WTC11 (cell line): ENCODE measurements at regions not wholly inside any gene's neighbourhood (a gene's known extent, or its start where the extent isn't known, plus 50 kb on each side); places are given as distances from the start of the nearest gene placed in this dataset.

Experiments used
- ATAC-seq: fragments of 200-7000 bp; cut with Tn5 transposase; 2 replicates; pipeline ENCODE4 v1.10.0; 2021; ENCODE audit warnings: mild to moderate bottlenecking, moderate library complexity
- CTCF ChIA-PET: fragments of 300-600 bp; sonication (Branson Sonifier 250); formaldehyde crosslinking; loops from one replicate; lab custom pipeline; 2021; ENCODE audit warnings: antibody characterized with exemption; lab: Charles Lee
- POLR2A ChIA-PET: fragments of 350-600 bp; sonication (Branson Sonifier 250); formaldehyde crosslinking; loops from one replicate; lab custom pipeline; 2021; ENCODE audit warnings: antibody characterized with exemption; lab: Charles Lee
- DNase-seq: peaks from one replicate; pipeline ENCODE4 v3.0.0; 2021; ENCODE audit warnings: low spot score
- H3K27ac Mint-ChIP-seq: 2 replicates; pipeline ENCODE4 v1.8.0; 2021; ENCODE audit warnings: mixed read lengths
- H3K27me3 Mint-ChIP-seq: 2 replicates; pipeline ENCODE4 v1.8.0; 2021; ENCODE audit warnings: low read depth, mild to moderate bottlenecking, moderate library complexity, mixed read lengths
- H3K36me3 Mint-ChIP-seq: 2 replicates; pipeline ENCODE4 v1.8.0; 2021; ENCODE audit warnings: mixed read lengths
- H3K4me1 Mint-ChIP-seq: 2 replicates; pipeline ENCODE4 v1.8.0; 2022; ENCODE audit warnings: mixed read lengths
- H3K4me3 Mint-ChIP-seq: 2 replicates; pipeline ENCODE4 v1.8.0; 2021; ENCODE audit warnings: mild to moderate bottlenecking, moderate library complexity, mixed read lengths
- H3K9me3 Mint-ChIP-seq: 2 replicates; pipeline ENCODE4 v1.8.0; 2021; ENCODE audit warnings: mixed read lengths
- ATF3 ChIP-seq: sonication (generic); formaldehyde crosslinking; conservative IDR thresholded peaks from 2 replicates; pipeline ENCODE4 v1.8.1; 2022; ENCODE audit warnings: mild to moderate bottlenecking, missing genetic modification reagents
- ATF6 ChIP-seq: sonication (generic); formaldehyde crosslinking; IDR thresholded peaks from 2 replicates; pipeline ENCODE4 v1.8.1; 2023; ENCODE audit warnings: mild to moderate bottlenecking, missing genetic modification reagents
- ERG ChIP-seq: fragments of 250-450 bp; sonication (Bioruptor Pico); IDR thresholded peaks from 2 replicates; pipeline ENCODE4 v1.8.0; 2021; ENCODE audit warnings: mild to moderate bottlenecking
- ETV6 ChIP-seq: sonication (generic); formaldehyde crosslinking; IDR thresholded peaks from 2 replicates; pipeline ENCODE4 v1.8.1; 2022; ENCODE audit warnings: mild to moderate bottlenecking, missing genetic modification reagents
- HMGA2 ChIP-seq: fragments of 250-450 bp; sonication (Bioruptor Pico); IDR thresholded peaks from 2 replicates; pipeline ENCODE4 v1.4.0; 2021; ENCODE audit warnings: mild to moderate bottlenecking, moderate library complexity
- IRF1 ChIP-seq: sonication (generic); formaldehyde crosslinking; IDR thresholded peaks from 2 replicates; pipeline ENCODE4 v1.8.0; 2023; ENCODE audit warnings: missing genetic modification reagents
- JUN ChIP-seq: sonication (generic); formaldehyde crosslinking; IDR thresholded peaks from 2 replicates; pipeline ENCODE4 v1.8.0; 2023; ENCODE audit warnings: mild to moderate bottlenecking, missing genetic modification reagents
- MLX ChIP-seq: sonication (generic); formaldehyde crosslinking; IDR thresholded peaks from 2 replicates; pipeline ENCODE4 v1.8.1; 2023; ENCODE audit warnings: mild to moderate bottlenecking, missing genetic modification reagents, moderate library complexity
- MXD4 ChIP-seq: fragments of 250-450 bp; sonication (Bioruptor Pico); IDR thresholded peaks from 2 replicates; pipeline ENCODE4 v1.8.0; 2021; ENCODE audit warnings: mild to moderate bottlenecking, moderate library complexity, borderline replicate concordance
- RELA ChIP-seq: sonication (generic); formaldehyde crosslinking; IDR thresholded peaks from 2 replicates; pipeline ENCODE4 v1.8.1; 2022; ENCODE audit warnings: missing genetic modification reagents, mild to moderate bottlenecking, borderline replicate concordance
- SOX15 ChIP-seq: fragments of 250-450 bp; sonication (Bioruptor Pico); IDR thresholded peaks from 2 replicates; pipeline ENCODE4 v1.9.0; 2021; ENCODE audit warnings: mild to moderate bottlenecking
- SP1 ChIP-seq: sonication (generic); formaldehyde crosslinking; conservative IDR thresholded peaks from 2 replicates; pipeline ENCODE4 v1.8.1; 2022; ENCODE audit warnings: missing genetic modification reagents
- USF2 ChIP-seq: sonication (generic); formaldehyde crosslinking; IDR thresholded peaks from 2 replicates; pipeline ENCODE4 v1.8.1; 2023; ENCODE audit warnings: mild to moderate bottlenecking, missing genetic modification reagents, moderate library complexity
- ZNF263 ChIP-seq: sonication (generic); formaldehyde crosslinking; IDR thresholded peaks from 2 replicates; pipeline ENCODE4 v1.8.1; 2022; ENCODE audit warnings: low read depth, mild to moderate bottlenecking, moderate library complexity, missing genetic modification reagents
- ZNF317 ChIP-seq: sonication (generic); formaldehyde crosslinking; IDR thresholded peaks from 2 replicates; pipeline ENCODE4 v1.8.1; 2023; ENCODE audit warnings: low read depth, mild to moderate bottlenecking, moderate library complexity, missing genetic modification reagents, borderline replicate concordance
- ZNF512 ChIP-seq: sonication (generic); formaldehyde crosslinking; IDR thresholded peaks from 2 replicates; pipeline ENCODE4 v1.8.1; 2022; ENCODE audit warnings: missing genetic modification reagents, borderline replicate concordance
- ZSCAN18 ChIP-seq: fragments of 250-450 bp; sonication (Bioruptor Pico); IDR thresholded peaks from 2 replicates; pipeline ENCODE4 v2.1.2; 2022; ENCODE audit warnings: mild to moderate bottlenecking, moderate library complexity

- no peak for TF ChIP-seq ATF3 (CRISPR knock-in tag)
- no peak for TF ChIP-seq ZNF263 (CRISPR knock-in tag)
- TF ChIP-seq ERG (CRISPR knock-in tag), result no peak
- TF ChIP-seq SP1, result no peak
- no peak for TF ChIP-seq RELA (CRISPR knock-in tag)
- no peak for TF ChIP-seq ZSCAN18 (CRISPR knock-in tag)
- TF ChIP-seq, all 79 proteins: peak for 0
These were observed 65.4 kb upstream of the RFLNA start (continued) for GRCh38 chr12:124229520-124229919.

GRCh38 chr12:124230117-124230757, 64.7 kb upstream of the RFLNA start:
- H3K4me1 Mint-ChIP-seq, result no peaks in the 10 kb centered on the region
- H3K36me3 Mint-ChIP-seq, result peaks cover 21% of the 10 kb centered on the region
- ChIA-PET POLR2A (no interaction called here), CTCF (no interaction called here)
- no peak overlapping the region for H3K27ac Mint-ChIP-seq
- peaks cover 26% of the 10 kb centered on the region for H3K9me3 Mint-ChIP-seq
- no peak for TF ChIP-seq ZNF317 (CRISPR knock-in tag)
- no peak for TF ChIP-seq SOX15 (CRISPR knock-in tag)
- no peak for TF ChIP-seq ZSCAN18 (CRISPR knock-in tag)
- no peak for TF ChIP-seq USF2 (CRISPR knock-in tag)
- no peak for TF ChIP-seq ATF6 (CRISPR knock-in tag)
- TF ChIP-seq HMGA2 (CRISPR knock-in tag), result no peak
- no peak for TF ChIP-seq MLX (CRISPR knock-in tag)
- TF ChIP-seq ZNF512 (CRISPR knock-in tag), result no peak
- TF ChIP-seq SP1, result no peak
- no peak for TF ChIP-seq MXD4 (CRISPR knock-in tag)
- no peak for TF ChIP-seq IRF1 (CRISPR knock-in tag)
- TF ChIP-seq ETV6, result no peak
- no peak for TF ChIP-seq JUN (CRISPR knock-in tag)
- ATAC-seq, result no peak
- H3K27me3 Mint-ChIP-seq, result peaks cover 12% of the 10 kb centered on the region
- no peak overlapping the region for H3K4me3 Mint-ChIP-seq
- DNase-seq, result no peak
